GM04503 (cell line): ENCODE measurements at regions not wholly inside any gene's neighbourhood (a gene's known extent, or its start where the extent isn't known, plus 50 kb on each side); places are given as distances from the start of the nearest gene placed in this dataset.
A peak's percentile ranks its signal among the peaks of the same experiment; 100 is the strongest.

Source experiments
- DNase-seq: peaks from one replicate; pipeline ENCODE4 v3.0.0-alpha.2; 2012; ENCODE audit warnings: low read depth

DNA sequence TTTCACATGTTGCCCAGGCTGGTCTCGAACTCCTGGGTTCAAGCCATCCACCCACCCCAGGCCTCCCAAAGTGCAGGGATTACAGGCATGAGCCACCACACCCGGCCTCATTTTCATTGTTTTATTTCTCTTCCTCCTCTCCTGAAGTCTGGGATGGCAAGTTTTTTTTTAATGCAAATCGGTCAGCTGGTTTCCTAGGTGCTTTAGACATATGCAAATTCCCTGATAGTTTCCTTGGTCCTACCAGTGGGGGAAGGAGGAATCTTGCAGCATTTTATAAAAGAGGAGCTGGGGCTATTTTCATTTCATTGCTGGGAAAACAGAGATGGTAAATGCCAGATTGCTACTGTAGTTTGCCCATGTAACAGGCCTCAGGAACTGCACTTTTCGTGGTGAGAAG, 179.4 kb downstream of the ACTL7B start:
- no peak for DNase-seq

GRCh38 chr9:108675708-108676107, 180.1 kb downstream of the ACTL7B start:
- no peak for DNase-seq

DNA sequence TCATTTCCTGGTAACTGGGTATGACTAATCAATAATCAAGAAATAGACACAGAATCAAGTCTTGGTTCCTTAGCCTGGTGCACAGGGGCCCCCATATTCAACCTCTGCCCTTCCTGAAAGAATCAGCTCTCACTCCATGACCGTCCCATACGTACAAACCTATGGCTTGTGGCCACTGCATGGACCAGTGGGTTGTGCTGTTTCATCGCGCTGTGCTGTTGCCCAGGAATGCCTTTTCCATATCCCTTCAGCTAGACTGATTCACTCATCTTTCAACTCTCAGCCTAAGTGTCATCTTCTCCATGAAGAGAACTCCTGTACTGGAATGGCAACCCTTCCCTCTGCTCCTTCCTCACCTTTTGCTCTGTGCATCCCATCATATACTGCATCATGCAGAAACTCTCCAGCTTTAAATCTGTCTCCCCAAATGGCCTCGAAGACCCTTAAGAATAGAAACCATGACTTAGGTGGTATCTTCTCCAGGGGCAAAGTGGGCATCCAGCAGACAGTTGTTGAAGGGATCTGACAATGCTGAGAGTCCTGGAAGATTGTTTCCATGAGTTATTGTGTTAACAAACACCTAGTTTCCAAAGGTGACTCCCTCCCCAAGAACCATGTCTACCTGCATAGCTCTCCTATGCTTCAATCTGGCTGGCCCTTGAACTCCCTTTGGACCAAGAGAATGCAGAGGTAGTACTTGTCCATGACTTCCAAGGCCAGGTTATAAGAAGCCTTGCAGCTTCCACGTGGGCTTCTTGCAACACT, 180.8 kb downstream of the ACTL7B start:
- no peak for DNase-seq

GRCh38 chr9:108673386-108673785, 182.4 kb downstream of the ACTL7B start:
- no peak for DNase-seq

DNA sequence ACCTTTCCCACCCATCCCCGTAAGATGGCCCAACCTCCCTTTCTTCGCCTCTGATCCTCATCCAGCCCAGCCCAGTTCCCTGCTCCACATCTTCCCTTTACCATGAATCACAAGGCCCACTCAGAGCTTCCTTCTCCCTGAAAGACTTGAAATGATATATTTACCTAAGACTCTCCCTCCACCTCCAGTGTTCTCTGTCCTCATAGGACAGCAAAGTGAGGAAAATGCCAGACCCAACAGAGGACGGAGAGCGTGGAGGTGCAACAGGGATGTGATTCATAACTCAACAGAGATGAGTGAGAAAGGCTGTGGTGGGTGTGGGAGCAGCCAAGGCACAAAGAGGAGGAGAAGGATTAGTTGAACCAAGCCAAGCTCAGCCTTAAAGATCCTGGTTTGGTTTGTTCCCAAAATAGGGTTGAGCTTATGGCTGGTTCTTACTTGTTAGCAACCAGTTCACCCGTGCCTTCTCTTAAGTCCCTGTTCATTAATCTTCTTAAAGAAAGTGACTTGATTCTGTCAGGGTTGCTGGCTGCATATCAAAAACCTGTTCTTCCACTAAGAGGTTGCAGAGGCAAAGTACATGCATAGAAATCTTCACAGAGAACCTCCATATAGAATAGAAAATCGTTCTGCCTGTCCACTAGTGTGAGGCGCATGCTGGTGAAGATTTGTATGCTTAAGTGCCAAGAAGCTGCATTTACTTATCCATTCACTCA, 183.2 kb downstream of the ACTL7B start:
- DNase-seq, result no peak

DNA sequence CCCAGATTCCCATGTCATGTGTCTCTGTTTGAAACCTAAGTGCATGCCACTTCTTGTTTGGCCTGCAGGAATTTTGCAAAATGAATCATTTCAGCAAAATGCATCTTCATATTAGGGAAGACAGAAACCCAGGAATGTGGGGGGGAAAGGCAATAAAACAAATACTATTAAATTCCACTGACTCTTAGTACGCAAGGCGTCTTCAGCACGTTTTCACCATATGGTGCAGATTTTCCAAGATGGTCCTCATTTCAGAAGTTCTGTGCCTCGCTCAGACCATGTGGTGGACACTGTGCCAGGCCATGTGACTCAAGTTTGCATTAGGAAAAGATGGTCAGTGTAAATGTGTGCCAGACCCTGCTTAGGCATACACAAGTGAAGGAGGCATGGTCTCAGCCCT, 184.0 kb downstream of the ACTL7B start:
- DNase-seq, result peak; percentile 94

- no peak for DNase-seq
Measured at GRCh38 chr9:108671176-108671575, 184.6 kb downstream of the ACTL7B start.

- DNase-seq, result no peak
Measured at GRCh38 chr9:108668938-108669335, 186.8 kb downstream of the ACTL7B start.

- DNase-seq, result no peak
Measured at GRCh38 chr9:108668191-108668937, 187.4 kb downstream of the ACTL7B start.

GRCh38 chr9:108666240-108666784, 189.5 kb downstream of the ACTL7B start:
- no peak for DNase-seq

DNA sequence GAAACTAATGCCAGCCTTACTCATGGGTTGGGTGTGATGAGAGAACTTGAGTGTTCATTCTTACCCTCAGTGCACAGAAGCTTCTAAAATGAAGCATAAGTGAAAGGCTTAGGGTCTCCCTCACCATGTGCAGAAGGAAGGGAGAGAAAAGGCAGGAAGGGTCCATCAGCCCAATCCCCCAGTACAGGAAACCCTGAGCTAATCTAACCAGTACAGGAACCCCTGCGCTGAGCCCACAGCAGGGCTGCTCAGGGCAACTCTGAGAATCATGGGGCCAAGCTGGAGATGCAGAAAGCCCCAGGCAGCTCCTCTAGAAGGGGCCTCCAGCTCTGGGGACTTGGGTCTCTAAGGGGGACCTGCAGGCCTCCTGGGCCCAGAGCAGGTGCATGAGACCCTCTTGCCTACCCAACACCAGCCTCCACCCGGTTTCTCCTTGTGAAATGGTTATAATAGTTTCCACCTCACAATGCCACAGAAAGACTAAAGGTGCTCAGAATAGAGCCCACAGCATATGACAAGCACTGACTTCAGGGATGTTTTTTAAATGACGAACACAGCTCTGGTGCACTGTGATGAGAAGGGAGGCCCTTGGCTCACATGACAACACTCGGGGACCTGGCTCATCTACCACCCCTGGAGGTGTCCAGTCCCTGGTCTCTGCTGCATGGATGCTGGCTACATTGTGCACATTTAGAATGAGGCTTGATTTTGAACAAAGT, 190.1 kb downstream of the ACTL7B start:
- DNase-seq, result no peak

- no peak for DNase-seq
Measured at GRCh38 chr9:108664309-108665255, 191.2 kb downstream of the ACTL7B start.

GRCh38 chr9:108663422-108663821, 192.4 kb downstream of the ACTL7B start:
- no peak for DNase-seq

GRCh38 chr9:108662956-108663355, 192.8 kb downstream of the ACTL7B start:
- DNase-seq, result no peak

DNA sequence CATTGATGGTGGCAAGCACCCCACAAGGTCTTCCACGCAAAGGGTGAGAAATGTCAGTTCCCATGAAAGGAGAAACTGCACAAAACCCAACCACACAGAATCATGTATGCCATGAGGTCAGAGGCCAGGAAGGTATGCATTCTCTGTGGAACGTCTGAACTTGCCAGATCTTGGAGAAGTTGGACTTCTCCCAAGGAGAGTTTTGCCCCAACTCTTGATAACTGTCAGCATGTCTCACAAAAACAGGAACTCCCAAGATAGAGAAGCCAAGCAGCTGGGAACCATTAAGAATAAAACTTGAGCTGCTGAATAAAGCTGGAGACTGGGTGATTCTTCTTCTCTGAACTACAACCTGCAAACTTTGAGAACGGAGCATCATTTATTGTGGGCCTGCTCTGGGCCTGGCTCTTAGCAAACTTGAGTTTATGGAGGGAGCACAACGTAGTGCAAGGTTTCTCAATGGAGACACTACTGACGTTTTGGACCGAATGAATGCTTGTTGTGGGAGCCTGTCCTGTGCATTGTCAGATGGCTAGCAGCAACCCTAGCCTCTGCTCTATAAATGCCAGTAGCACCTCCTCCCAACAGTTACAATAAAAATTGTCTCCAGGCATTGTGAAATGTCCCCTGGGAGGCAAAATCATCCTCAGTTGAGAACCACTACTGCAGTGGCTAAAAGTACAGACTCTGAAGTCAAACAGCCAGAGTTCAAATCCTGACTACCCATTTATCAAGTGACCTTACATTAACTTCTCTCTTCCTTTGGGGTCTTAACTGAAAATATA, 193.5 kb downstream of the ACTL7B start:
- no peak for DNase-seq

DNA sequence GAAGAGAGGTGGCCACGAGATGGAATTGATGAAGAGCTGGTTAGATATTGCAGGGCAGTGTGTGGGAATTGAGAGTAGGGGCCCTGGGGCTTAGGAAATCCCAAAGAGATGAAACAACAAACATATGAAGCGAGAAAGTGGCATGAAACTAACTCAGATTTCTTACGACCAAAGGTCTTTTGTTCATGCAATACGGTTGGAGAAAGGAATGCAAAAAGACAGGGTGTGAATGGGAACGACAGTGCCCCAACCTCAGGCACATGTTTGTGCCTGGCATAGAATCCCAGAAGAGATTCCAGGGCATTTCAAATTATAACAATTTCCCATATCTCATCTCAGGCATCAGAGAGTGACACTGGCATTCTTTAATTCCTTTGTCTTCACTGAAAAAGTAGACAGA, 199.2 kb downstream of the ACTL7B start:
- no peak for DNase-seq

GRCh38 chr9:108655818-108656217, 200.0 kb downstream of the ACTL7B start:
- DNase-seq, result no peak

- DNase-seq, result peak; percentile 73
Measured at GRCh38 chr9:108654566-108654965, 201.2 kb downstream of the ACTL7B start.

GRCh38 chr9:108652851-108653250, 202.9 kb downstream of the ACTL7B start:
- DNase-seq, result no peak

GRCh38 chr9:108650826-108651225, 205.0 kb downstream of the ACTL7B start:
- no peak for DNase-seq
